ENCODE measurements at regions not wholly inside any gene's neighbourhood (a gene's known extent, or its start where the extent isn't known, plus 50 kb on each side); places are given as distances from the start of the nearest gene placed in this dataset.

DNA sequence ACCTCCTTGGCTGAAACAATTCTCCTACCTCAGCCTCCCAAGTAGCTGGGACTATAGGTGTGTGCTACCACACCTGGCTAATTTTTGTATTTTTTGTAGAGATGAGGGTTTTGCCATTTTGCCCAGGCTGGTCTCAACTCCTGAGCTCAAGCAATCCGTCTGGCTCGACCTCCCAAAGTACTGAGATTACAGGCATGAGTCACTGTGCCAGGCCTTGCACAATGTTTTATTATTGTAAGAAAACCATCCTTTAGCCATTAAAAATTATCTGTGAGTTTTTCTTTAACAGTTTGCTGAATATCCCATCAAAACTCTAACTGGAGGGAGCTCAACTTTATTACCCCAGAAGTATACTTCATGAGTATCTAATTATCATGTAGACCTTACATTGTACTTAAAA, 900.3 kb downstream of the PCDH7 start:
- H3K36me3 Mint-ChIP-seq (ENCODE audit: insufficient read depth, unreplicated experiment), result no peaks in the 10 kb centered on the region
- POLR2A ChIA-PET, result no interaction called here

DNA sequence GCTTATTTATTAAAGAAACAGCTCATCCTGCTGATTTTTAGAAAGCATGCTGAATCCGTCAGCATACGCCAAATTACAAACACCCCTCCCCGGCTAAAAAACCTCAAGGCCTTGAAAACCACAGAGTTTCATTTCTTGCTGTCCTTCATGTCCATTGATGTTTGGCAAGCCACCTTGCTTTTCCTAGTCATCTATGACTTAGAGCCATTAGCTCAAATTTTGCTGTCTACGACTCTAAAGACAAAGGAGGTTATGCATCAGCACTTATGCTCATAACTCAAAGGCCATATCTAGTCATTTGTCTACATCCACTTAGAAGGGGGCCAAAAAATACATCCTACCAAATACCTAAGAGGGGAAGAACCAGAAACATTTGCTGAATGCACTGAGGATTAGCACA, 925.1 kb downstream of the PCDH7 start:
- TF ChIP-seq, protein P1, sequence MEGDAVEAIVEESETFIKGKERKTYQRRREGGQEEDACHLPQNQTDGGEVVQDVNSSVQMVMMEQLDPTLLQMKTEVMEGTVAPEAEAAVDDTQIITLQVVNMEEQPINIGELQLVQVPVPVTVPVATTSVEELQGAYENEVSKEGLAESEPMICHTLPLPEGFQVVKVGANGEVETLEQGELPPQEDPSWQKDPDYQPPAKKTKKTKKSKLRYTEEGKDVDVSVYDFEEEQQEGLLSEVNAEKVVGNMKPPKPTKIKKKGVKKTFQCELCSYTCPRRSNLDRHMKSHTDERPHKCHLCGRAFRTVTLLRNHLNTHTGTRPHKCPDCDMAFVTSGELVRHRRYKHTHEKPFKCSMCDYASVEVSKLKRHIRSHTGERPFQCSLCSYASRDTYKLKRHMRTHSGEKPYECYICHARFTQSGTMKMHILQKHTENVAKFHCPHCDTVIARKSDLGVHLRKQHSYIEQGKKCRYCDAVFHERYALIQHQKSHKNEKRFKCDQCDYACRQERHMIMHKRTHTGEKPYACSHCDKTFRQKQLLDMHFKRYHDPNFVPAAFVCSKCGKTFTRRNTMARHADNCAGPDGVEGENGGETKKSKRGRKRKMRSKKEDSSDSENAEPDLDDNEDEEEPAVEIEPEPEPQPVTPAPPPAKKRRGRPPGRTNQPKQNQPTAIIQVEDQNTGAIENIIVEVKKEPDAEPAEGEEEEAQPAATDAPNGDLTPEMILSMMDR (IDR thresholded peaks at IDR 0.05; ENCODE audit: insufficient read depth in 1 of 2, low read depth in 1 of 2, low read length in 1 of 2, severe bottlenecking in 1 of 2, unreplicated experiment in 1 of 2), result no peak

More for the DNA sequence above, 900.3 kb downstream of the PCDH7 start:
- Mint-ChIP-seq H3K27me3 (ENCODE audit: insufficient read depth, unreplicated experiment) (peaks cover 2% of the 10 kb centered on the region), H3K27ac (ENCODE audit: unreplicated experiment) (no peak overlapping the region), H3K9me3 (ENCODE audit: unreplicated experiment) (no peaks in the 10 kb centered on the region), H3K4me1 (ENCODE audit: low read depth, unreplicated experiment) (no peaks in the 10 kb centered on the region), H3K4me3 (ENCODE audit: unreplicated experiment) (no peak overlapping the region)
- TF ChIP-seq, protein P1 (IDR thresholded peaks at IDR 0.05; ENCODE audit: insufficient read depth in 1 of 2, low read depth in 1 of 2, low read length in 1 of 2, severe bottlenecking in 1 of 2, unreplicated experiment in 1 of 2), result no peak
- Histone ChIP-seq H3K9me3 (no peaks in the 10 kb centered on the region), H3K4me1 (no peaks in the 10 kb centered on the region), H3K27me3 (replicated peaks; ENCODE audit: control insufficient read depth, insufficient read depth, low read length) (no peaks in the 10 kb centered on the region), H3K36me3 (ENCODE audit: control insufficient read depth, insufficient read depth, low read length) (no peaks in the 10 kb centered on the region), H3K4me3 (ENCODE audit: low read depth, low read length) (no peak overlapping the region)
- CTCF ChIA-PET, result no interaction called here
- BruUV-seq (replicated peaks), result no TSS peak
- DNase-seq, result no peak
- intact Hi-C loops (cut with micrococcal nuclease; ENCODE audit: unreplicated experiment), result no loop called here

DNA sequence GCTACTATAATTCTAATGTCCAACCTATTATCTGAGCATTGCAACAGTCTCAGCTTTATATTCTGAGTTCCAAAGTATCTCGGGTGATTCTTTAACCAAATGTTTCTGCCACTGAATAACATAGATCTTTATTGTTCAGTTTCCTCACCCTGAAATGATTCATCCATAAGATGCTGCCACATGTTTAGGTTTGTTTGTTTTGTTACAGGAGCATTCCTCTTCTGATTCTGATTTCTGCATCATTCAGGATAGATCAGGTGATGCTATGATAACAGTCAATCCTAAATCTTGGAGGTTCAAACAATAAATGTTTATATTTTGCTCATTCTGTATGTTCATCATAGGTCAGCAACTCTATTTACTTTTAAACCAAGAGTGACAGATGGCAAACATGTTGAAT, 927.6 kb downstream of the PCDH7 start:
- Histone ChIP-seq H3K4me1 (no peaks in the 10 kb centered on the region), H3K4me3 (ENCODE audit: low read depth, low read length) (no peak overlapping the region), H3K27me3 (replicated peaks; ENCODE audit: control insufficient read depth, insufficient read depth, low read length) (no peaks in the 10 kb centered on the region), H3K36me3 (ENCODE audit: control insufficient read depth, insufficient read depth, low read length) (no peaks in the 10 kb centered on the region), H3K9me3 (no peaks in the 10 kb centered on the region)
- no peaks in the 10 kb centered on the region for H3K4me1 Mint-ChIP-seq (ENCODE audit: low read depth, unreplicated experiment)
- TF ChIP-seq, protein P1 (IDR thresholded peaks at IDR 0.05; ENCODE audit: insufficient read depth in 1 of 2, low read depth in 1 of 2, low read length in 1 of 2, severe bottlenecking in 1 of 2, unreplicated experiment in 1 of 2), result no peak
- DNase-seq, result no peak
- BruUV-seq (replicated peaks), result no TSS peak
- H3K27ac Mint-ChIP-seq (ENCODE audit: unreplicated experiment), result no peak overlapping the region
- H3K9me3 Mint-ChIP-seq (ENCODE audit: unreplicated experiment), result no peaks in the 10 kb centered on the region
- H3K27me3 Mint-ChIP-seq (ENCODE audit: insufficient read depth, unreplicated experiment), result no peaks in the 10 kb centered on the region
- ChIA-PET CTCF (no interaction called here), POLR2A (no interaction called here)
- intact Hi-C loops (cut with micrococcal nuclease; ENCODE audit: unreplicated experiment), result no loop called here
- H3K36me3 Mint-ChIP-seq (ENCODE audit: insufficient read depth, unreplicated experiment), result no peaks in the 10 kb centered on the region
- H3K4me3 Mint-ChIP-seq (ENCODE audit: unreplicated experiment), result no peak overlapping the region

More for the DNA sequence above, 925.1 kb downstream of the PCDH7 start:
- CTCF ChIA-PET, result no interaction called here
- no peak for DNase-seq
- no TSS peak for BruUV-seq (replicated peaks)
- POLR2A ChIA-PET, result no interaction called here
- Mint-ChIP-seq H3K36me3 (ENCODE audit: insufficient read depth, unreplicated experiment) (no peaks in the 10 kb centered on the region), H3K27me3 (ENCODE audit: insufficient read depth, unreplicated experiment) (no peaks in the 10 kb centered on the region), H3K9me3 (ENCODE audit: unreplicated experiment) (no peaks in the 10 kb centered on the region), H3K27ac (ENCODE audit: unreplicated experiment) (no peak overlapping the region), H3K4me1 (ENCODE audit: low read depth, unreplicated experiment) (no peaks in the 10 kb centered on the region), H3K4me3 (ENCODE audit: unreplicated experiment) (no peak overlapping the region)
- intact Hi-C loops (cut with micrococcal nuclease; ENCODE audit: unreplicated experiment), result no loop called here
- Histone ChIP-seq H3K4me1 (no peaks in the 10 kb centered on the region), H3K36me3 (ENCODE audit: control insufficient read depth, insufficient read depth, low read length) (no peaks in the 10 kb centered on the region), H3K9me3 (no peaks in the 10 kb centered on the region), H3K27me3 (replicated peaks; ENCODE audit: control insufficient read depth, insufficient read depth, low read length) (no peaks in the 10 kb centered on the region), H3K4me3 (ENCODE audit: low read depth, low read length) (no peak overlapping the region)

Data from Caco-2 (cell line).